OCI-LY7 (cell line): ENCODE measurements at regions not wholly inside any gene's neighbourhood (a gene's known extent, or its start where the extent isn't known, plus 50 kb on each side); places are given as distances from the start of the nearest gene placed in this dataset.

ENCODE experiments used
- BruUV-seq: library from RNA; stranded (reverse); fragments of 400-500 nt; replicated peaks from 2 replicates; lab custom pipeline; 2021; lab: Mats Ljungman, UMichigan
- CTCF ChIA-PET: fragments of 300-600 bp; sonication (Branson Sonifier 250); formaldehyde crosslinking; loops from one replicate; lab custom pipeline; 2022; ENCODE audit warnings: antibody characterized with exemption; ENCODE audit not compliant: unreplicated experiment; lab: Charles Lee
- POLR2A ChIA-PET: fragments of 300-600 bp; sonication (Branson Sonifier 250); formaldehyde crosslinking; loops from one replicate; lab custom pipeline; 2022; ENCODE audit warnings: antibody characterized with exemption; lab: Charles Lee
- DNase-seq: peaks from one replicate; pipeline ENCODE4 v3.0.0-alpha.2; 2015; ENCODE audit warnings: low spot score
- H2AFZ ChIP-seq: fragments of 200-600 bp; sonication (generic), shearing (Covaris generic); 2 replicates; pipeline ENCODE4 v1.6.1; 2014; ENCODE audit warnings: mild to moderate bottlenecking, antibody characterized with exemption, low read length, moderate library complexity
- H3K27ac ChIP-seq: fragments of 200-600 bp; sonication (generic); 2 replicates; pipeline ENCODE4 v1.5.1; 2014; ENCODE audit warnings: mixed run types, low read depth, mild to moderate bottlenecking, moderate library complexity, low read length, inconsistent platforms; ENCODE audit not compliant: poor library complexity, severe bottlenecking
- H3K36me3 ChIP-seq: fragments of 200-600 bp; sonication (generic); 2 replicates; pipeline ENCODE4 v1.6.1; 2014; ENCODE audit warnings: mild to moderate bottlenecking, antibody characterized with exemption, low read length, moderate library complexity, mixed read lengths; ENCODE audit not compliant: insufficient read depth
- H3K4me1 ChIP-seq: fragments of 200-600 bp; sonication (generic); 2 replicates; pipeline ENCODE4 v1.5.1; 2014; ENCODE audit warnings: mild to moderate bottlenecking, low read length; ENCODE audit not compliant: insufficient read depth, poor library complexity, severe bottlenecking
- H3K4me2 ChIP-seq: fragments of 200-600 bp; sonication (generic); 2 replicates; pipeline ENCODE4 v1.6.1; 2014; ENCODE audit warnings: mild to moderate bottlenecking, low read length
- H3K4me3 ChIP-seq: fragments of 200-600 bp; sonication (generic); 2 replicates; pipeline ENCODE4 v1.5.1; 2014; ENCODE audit warnings: mild to moderate bottlenecking, low read depth, low read length; ENCODE audit not compliant: poor library complexity, severe bottlenecking
- H3K79me2 ChIP-seq: fragments of 200-600 bp; sonication (generic); 2 replicates; pipeline ENCODE4 v1.6.1; 2016; ENCODE audit warnings: low read depth, mild to moderate bottlenecking, low read length, moderate library complexity, mixed read lengths; ENCODE audit not compliant: insufficient read depth
- H3K9me2 ChIP-seq: fragments of 200-600 bp; sonication (generic); 2 replicates; pipeline ENCODE4 v1.6.1; 2016; ENCODE audit warnings: mild to moderate bottlenecking, low read length, mixed read lengths; ENCODE audit not compliant: insufficient read depth
- H3K9me3 ChIP-seq: fragments of 200-600 bp; sonication (generic); 2 replicates; pipeline ENCODE4 v1.6.1; 2014; ENCODE audit warnings: mild to moderate bottlenecking, mixed run types, low read length, mixed read lengths
- H4K20me1 ChIP-seq: fragments of 200-600 bp; sonication (generic); 2 replicates; pipeline ENCODE4 v1.6.1; 2014; ENCODE audit warnings: mild to moderate bottlenecking, antibody characterized with exemption, low read length, moderate library complexity, mixed read lengths; ENCODE audit not compliant: insufficient read depth
- CTCF ChIP-seq: fragments of 200-600 bp; sonication (generic); conservative IDR thresholded peaks from 2 replicates; pipeline ENCODE4 v1.5.1; 2014; ENCODE audit warnings: mild to moderate bottlenecking, antibody characterized with exemption, low read length, moderate library complexity, mixed read lengths
- EZH2phosphoT487 ChIP-seq: fragments of 200-600 bp; sonication (generic); IDR thresholded peaks from 2 replicates; pipeline ENCODE4 v1.6.1; 2018; ENCODE audit warnings: low read depth, borderline replicate concordance, mild to moderate bottlenecking, mixed run types, antibody characterized with exemption, low read length, moderate library complexity, mixed read lengths
- intact Hi-C: fragments of 100-400 bp; cut with micrococcal nuclease; formaldehyde crosslinking; loops from one replicate; pipeline ENCODE4 v1.10.0; 2022; ENCODE audit not compliant: unreplicated experiment

GRCh38 chr14:30450631-30451545 is 108.1 kb upstream of the G2E3 start:
- no peak overlapping the region for H3K27ac ChIP-seq
- TF ChIP-seq CTCF (no peak), EZH2phosphoT487 (no peak)
- no peaks in the 10 kb centered on the region for H3K36me3 ChIP-seq
- no peak overlapping the region for H3K4me2 ChIP-seq
- no peaks in the 10 kb centered on the region for H3K79me2 ChIP-seq
- no peak overlapping the region for H3K4me3 ChIP-seq
- H3K9me2 ChIP-seq, result no peaks in the 10 kb centered on the region
- intact Hi-C loops, result no loop called here
- H3K4me1 ChIP-seq, result no peaks in the 10 kb centered on the region
- ChIA-PET CTCF (no interaction called here), POLR2A (no interaction called here)
- BruUV-seq, result no TSS peak
- H2AFZ ChIP-seq, result no peak overlapping the region
- H4K20me1 ChIP-seq, result no peaks in the 10 kb centered on the region
- H3K9me3 ChIP-seq, result no peaks in the 10 kb centered on the region
- DNase-seq, result no peak

DNA sequence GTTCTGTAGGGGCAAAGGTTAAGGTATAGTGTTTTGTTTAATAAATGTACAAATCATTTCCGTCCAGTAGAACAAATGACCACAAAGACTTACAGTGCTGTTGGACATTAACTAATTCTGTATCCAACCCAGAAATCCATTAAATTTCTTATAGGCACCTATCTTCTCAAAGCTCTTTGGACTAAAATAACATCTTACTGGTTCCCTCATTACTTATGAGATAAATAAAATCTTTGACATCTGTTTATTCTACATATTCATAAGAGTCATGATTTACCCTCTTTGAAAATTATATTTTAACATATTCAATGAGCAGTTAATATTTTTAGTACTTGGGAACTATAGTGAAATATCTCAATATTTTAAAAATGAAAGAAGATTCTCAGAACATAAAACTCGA is 102.7 kb upstream of the G2E3 start:
- POLR2A ChIA-PET, result no interaction called here
- Histone ChIP-seq H3K79me2 (no peaks in the 10 kb centered on the region), H4K20me1 (no peaks in the 10 kb centered on the region), H3K4me3 (no peak overlapping the region), H3K4me2 (no peak overlapping the region), H3K36me3 (no peaks in the 10 kb centered on the region), H3K9me3 (no peaks in the 10 kb centered on the region), H3K4me1 (no peaks in the 10 kb centered on the region), H3K27ac (no peak overlapping the region), H2AFZ (no peak overlapping the region), H3K9me2 (no peaks in the 10 kb centered on the region)
- BruUV-seq, result no TSS peak
- intact Hi-C loops, result no loop called here
- no peak for DNase-seq
- CTCF ChIA-PET, result no interaction called here
- TF ChIP-seq EZH2phosphoT487, result no peak
- TF ChIP-seq CTCF, result no peak

GRCh38 chr14:30462358-30462757 is 96.6 kb upstream of the G2E3 start:
- ChIA-PET CTCF (no interaction called here), POLR2A (interaction anchor here (0.7 to 0.9 kb wide), 2 partner anchors 20 to 1505 kb away, joined by 3 to 5 read pairs; no protein-coding TSS in a partner anchor)
- Histone ChIP-seq H2AFZ (no peak overlapping the region), H3K27ac (no peak overlapping the region), H3K9me3 (no peaks in the 10 kb centered on the region), H4K20me1 (no peaks in the 10 kb centered on the region), H3K79me2 (no peaks in the 10 kb centered on the region), H3K4me2 (no peak overlapping the region), H3K4me3 (no peak overlapping the region), H3K4me1 (no peaks in the 10 kb centered on the region), H3K36me3 (no peaks in the 10 kb centered on the region), H3K9me2 (no peaks in the 10 kb centered on the region)
- intact Hi-C loops, result no loop called here
- no peak for TF ChIP-seq EZH2phosphoT487
- BruUV-seq, result no TSS peak
- DNase-seq, result no peak
